Pancreas (tissue), 10 donors: ENCODE measurements at regions not wholly inside any gene's neighbourhood (a gene's known extent, or its start where the extent isn't known, plus 50 kb on each side); places are given as distances from the start of the nearest gene placed in this dataset.

ENCODE experiments used
- ATAC-seq, 4 donors: fragments of 200-7000 bp; cut with Tn5 transposase; one replicate each; pipeline versions ENCODE4 v1.8.0 to v1.9.1; 2020; ENCODE audit warnings: mild to moderate bottlenecking in 4 of 4, moderate library complexity in 4 of 4
- DNase-seq, 6 donors: peaks; one replicate each; pipeline ENCODE4 v3.0.0-alpha.2; 2020
- FAIRE-seq: peaks from 2 replicates; lab custom pipeline; 2012; peaks lifted over from hg19 to GRCh38; lab: Jason Lieb, UNC
- H3K27ac ChIP-seq, 4 donors: fragments of 200-600 bp; sonication (generic); 1 replicate in 3 of 4; 2 replicates in 1 of 4; pipeline versions ENCODE4 v1.5.0 to v1.8.0; 2020
- H3K27me3 ChIP-seq, 4 donors: fragments of 200-600 bp; one replicate each; pipeline ENCODE4 v1.8.0; 2021
- H3K36me3 ChIP-seq, 3 donors: fragments of 200-600 bp; sonication (generic) in 1 of 3; one replicate each; pipeline versions ENCODE4 v1.5.0 to v1.8.0; 2020 to 2021
- H3K4me1 ChIP-seq, 3 donors: fragments of 200-600 bp; one replicate each; pipeline ENCODE4 v1.8.0; 2021
- H3K4me3 ChIP-seq, 4 donors: fragments of 200-600 bp; sonication (generic) in 2 of 4; one replicate each; pipeline versions ENCODE4 v1.5.0 to v1.8.0; 2020 to 2021
- H3K9me3 ChIP-seq, 4 donors: fragments of 200-600 bp; one replicate each; pipeline ENCODE4 v1.8.0; 2021
- WGBS, 2 donors: extraction: QIAGEN DNeasy Blood & Tissue Kit; methylation state at CpG; one replicate each; pipeline ENCODE4 v1.1.7; 2013; 5-methylcytosine and 5-hydroxymethylcytosine counted together
- intact Hi-C, 3 donors: fragments of 100-400 bp; cut with DNase I; formaldehyde crosslinking; loops; one replicate each; pipeline versions ENCODE4 v1.11.1 to v1.14.2; 2022
- TF ChIP-seq, protein P1 (sequence below), 4 donors: fragments of 200-600 bp; sonication (generic) in 3 of 4; IDR thresholded peaks; one replicate each; pipeline versions ENCODE4 v1.5.0 to v1.8.0; 2021; ENCODE audit warnings: antibody characterized with exemption in 4 of 4
- donor health status: healthy with polysubstance abuse.
- donor health status: DM: no; HTN: no; CAD: no; lungs with moderate emphysema.
- donor health status: DM: no; HTN: no; CAD: no.
- donor health status: control.
- donor health status: control.
- donor health status: Bipolar disorder and iron deficiency.
- donor health status: DM: yes; HTN: yes; CAD: no.
- donor health status: DM: no; HTN: no; CAD: no.
- donor health status: DM: no; HTN: no; CAD: no.
- donor health status: DM: yes; HTN: yes; CAD: no.

- Histone ChIP-seq H3K4me3 (no peak overlapping the region), H3K36me3 (no peaks in the 10 kb centered on the region), H3K9me3 (no peaks in the 10 kb centered on the region), H3K27ac (no peak overlapping the region), H3K4me1 (no peaks in the 10 kb centered on the region), H3K27me3 (no peaks in the 10 kb centered on the region)
- ATAC-seq (no peak), FAIRE-seq (no peak), DNase-seq (no peak)
- intact Hi-C loops = no loop called here
- TF ChIP-seq, protein P1, sequence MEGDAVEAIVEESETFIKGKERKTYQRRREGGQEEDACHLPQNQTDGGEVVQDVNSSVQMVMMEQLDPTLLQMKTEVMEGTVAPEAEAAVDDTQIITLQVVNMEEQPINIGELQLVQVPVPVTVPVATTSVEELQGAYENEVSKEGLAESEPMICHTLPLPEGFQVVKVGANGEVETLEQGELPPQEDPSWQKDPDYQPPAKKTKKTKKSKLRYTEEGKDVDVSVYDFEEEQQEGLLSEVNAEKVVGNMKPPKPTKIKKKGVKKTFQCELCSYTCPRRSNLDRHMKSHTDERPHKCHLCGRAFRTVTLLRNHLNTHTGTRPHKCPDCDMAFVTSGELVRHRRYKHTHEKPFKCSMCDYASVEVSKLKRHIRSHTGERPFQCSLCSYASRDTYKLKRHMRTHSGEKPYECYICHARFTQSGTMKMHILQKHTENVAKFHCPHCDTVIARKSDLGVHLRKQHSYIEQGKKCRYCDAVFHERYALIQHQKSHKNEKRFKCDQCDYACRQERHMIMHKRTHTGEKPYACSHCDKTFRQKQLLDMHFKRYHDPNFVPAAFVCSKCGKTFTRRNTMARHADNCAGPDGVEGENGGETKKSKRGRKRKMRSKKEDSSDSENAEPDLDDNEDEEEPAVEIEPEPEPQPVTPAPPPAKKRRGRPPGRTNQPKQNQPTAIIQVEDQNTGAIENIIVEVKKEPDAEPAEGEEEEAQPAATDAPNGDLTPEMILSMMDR (IDR thresholded peaks at IDR 0.05) = no peak
- WGBS, 2 donors = 33 to 38% methylated on average over 1 of the region's 1 CpG
Measured at GRCh38 chr3:34584971-34585370, 786.5 kb downstream of the PDCD6IP start.

- Histone ChIP-seq H3K4me1 (no peaks in the 10 kb centered on the region), H3K27me3 (no peaks in the 10 kb centered on the region), H3K27ac (no peak overlapping the region), H3K36me3 (no peaks in the 10 kb centered on the region), H3K9me3 (no peaks in the 10 kb centered on the region), H3K4me3 (no peak overlapping the region)
- ATAC-seq (no peak), DNase-seq (no peak), FAIRE-seq (no peak)
- TF ChIP-seq, protein P1 (IDR thresholded peaks at IDR 0.05) = no peak
- WGBS, 2 donors = 45 to 51% methylated on average over 2 of the region's 2 CpGs
- intact Hi-C loops = no loop called here
Measured at GRCh38 chr3:34599595-34599994, 801.2 kb downstream of the PDCD6IP start.

DNA sequence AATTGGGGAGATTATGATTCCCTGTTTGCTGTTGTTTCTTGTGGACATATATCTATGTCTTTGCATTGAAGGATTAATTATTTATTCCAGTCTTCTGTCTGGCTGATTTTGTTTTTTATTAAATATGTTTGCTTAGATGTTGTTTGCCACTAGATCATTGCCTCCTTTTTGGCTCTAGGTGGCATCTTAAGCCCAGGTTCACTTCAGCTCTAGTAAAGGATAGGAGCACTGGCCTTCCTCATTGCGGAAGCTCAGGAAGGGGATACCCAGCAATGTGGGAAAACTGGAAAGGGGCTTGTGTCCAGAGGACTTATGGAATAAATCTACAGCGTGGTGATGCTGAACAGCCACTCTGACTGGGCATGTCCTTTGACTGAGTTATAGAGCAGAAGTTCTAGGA lies 821.6 kb downstream of the PDCD6IP start:
- no peak for DNase-seq
- Histone ChIP-seq H3K4me1 (no peaks in the 10 kb centered on the region), H3K27me3 (no peaks in the 10 kb centered on the region), H3K4me3 (no peak overlapping the region), H3K27ac (no peak overlapping the region), H3K36me3 (no peaks in the 10 kb centered on the region), H3K9me3 (peaks cover 0 to 4% (median 0%) of the 10 kb centered on the region in 4 donors)
- 58 to 60% methylated on average over 2 of the region's 2 CpGs for WGBS, 2 donors
- ATAC-seq = no peak
- TF ChIP-seq, protein P1 (IDR thresholded peaks at IDR 0.05) = no peak
- intact Hi-C loops = no loop called here
- no peak for FAIRE-seq

DNA sequence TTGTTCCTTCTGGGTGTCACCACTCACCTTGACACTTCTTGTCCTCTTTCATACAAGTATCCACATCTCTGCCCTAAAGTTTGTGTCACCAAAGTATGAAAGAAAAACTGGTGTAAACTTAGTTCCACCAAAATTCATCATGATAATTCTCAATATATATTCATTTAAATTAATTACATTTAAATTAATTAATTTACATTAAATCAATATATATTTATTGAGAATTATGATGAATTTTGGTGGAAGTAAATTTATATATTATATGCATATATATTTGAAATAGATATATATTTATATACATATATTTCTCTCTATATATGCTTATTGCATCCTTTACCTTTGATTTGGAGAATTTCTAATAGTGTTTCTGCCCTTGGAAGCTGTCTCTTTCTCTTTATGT lies 828.3 kb downstream of the PDCD6IP start:
- Histone ChIP-seq H3K4me1 (no peaks in the 10 kb centered on the region), H3K36me3 (no peaks in the 10 kb centered on the region), H3K27ac (no peak overlapping the region), H3K4me3 (no peak overlapping the region), H3K9me3 (peaks cover 0 to 4% (median 0%) of the 10 kb centered on the region in 4 donors), H3K27me3 (no peaks in the 10 kb centered on the region)
- intact Hi-C loops = no loop called here
- DNase-seq = no peak
- ATAC-seq = no peak
- TF ChIP-seq, protein P1 (IDR thresholded peaks at IDR 0.05) = no peak
- FAIRE-seq = no peak

DNA sequence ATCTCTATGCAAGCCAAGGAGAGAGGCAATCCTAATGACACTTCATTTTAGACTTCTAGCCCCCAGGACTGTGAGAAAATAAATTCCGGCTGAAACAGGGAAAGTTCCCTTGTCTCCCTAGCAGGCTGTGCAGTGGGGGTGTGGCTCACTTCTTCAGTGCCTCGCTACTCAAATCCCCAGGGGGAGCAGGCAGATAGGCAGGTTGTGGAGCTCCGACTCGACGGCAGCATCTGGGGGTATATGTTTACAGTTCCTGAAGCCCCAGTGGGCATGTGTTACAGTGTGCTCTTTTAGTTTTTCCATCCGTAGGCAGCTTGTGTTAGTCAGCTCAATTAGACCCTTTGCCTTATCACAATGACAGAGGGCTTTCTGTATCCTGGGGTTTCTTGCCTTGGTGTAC lies 836.5 kb downstream of the PDCD6IP start:
- TF ChIP-seq, protein P1 (IDR thresholded peaks at IDR 0.05) = no peak
- Histone ChIP-seq H3K4me3 (no peak overlapping the region), H3K4me1 (no peaks in the 10 kb centered on the region), H3K27ac (no peak overlapping the region), H3K36me3 (no peaks in the 10 kb centered on the region), H3K27me3 (no peaks in the 10 kb centered on the region), H3K9me3 (no peaks in the 10 kb centered on the region)
- intact Hi-C loops = no loop called here
- FAIRE-seq (no peak), ATAC-seq (no peak), DNase-seq (no peak)
- WGBS, 2 donors = 67 to 74% methylated on average over 6 of the region's 6 CpGs
